GM18909 (cell line): ENCODE measurements at regions not wholly inside any gene's neighbourhood (a gene's known extent, or its start where the extent isn't known, plus 50 kb on each side); places are given as distances from the start of the nearest gene placed in this dataset.
"Not testable (repeated sequence)": the region's sequence is repeated elsewhere in the genome, so short reads cannot be mapped to it uniquely, and the experiment has no call there.

Source experiments
- ATAC-seq: cut with Tn5 transposase; IDR thresholded peaks from one replicate; pipeline ENCODE4 v1.9.1; 2021; ENCODE audit warnings: mild to moderate bottlenecking; ENCODE audit not compliant: unreplicated experiment, poor library complexity

GRCh38 chr9:102044133-102044532 is 305.7 kb upstream of the GRIN3A start:
- no peak for ATAC-seq

GRCh38 chr9:102038006-102038405 is 299.6 kb upstream of the GRIN3A start:
- ATAC-seq, result peak; percentile 57

- peak; percentile 82 for ATAC-seq
These were observed 297.5 kb upstream of the GRIN3A start for GRCh38 chr9:102035929-102036328.

DNA sequence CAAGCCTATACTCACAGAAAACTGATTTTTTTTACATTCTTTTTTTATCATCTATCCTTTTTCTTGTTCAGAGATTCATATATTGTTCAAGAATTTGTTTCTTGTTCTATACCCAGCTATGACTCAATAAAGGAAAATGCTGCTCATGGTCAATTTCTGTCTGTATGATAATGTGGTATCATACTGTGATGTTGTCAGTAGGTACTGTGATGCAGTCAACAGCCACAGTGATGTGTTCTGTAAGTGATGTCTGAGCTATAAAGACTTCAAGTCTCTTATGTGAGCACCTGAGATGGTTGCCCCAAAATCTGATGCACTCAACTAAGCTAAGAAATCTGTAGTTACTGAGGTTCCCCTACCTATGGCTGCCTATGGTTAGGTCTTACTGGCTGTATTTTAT is 294.2 kb upstream of the GRIN3A start:
- ATAC-seq, result no peak

- no peak for ATAC-seq
These were observed 262.5 kb upstream of the GRIN3A start for GRCh38 chr9:102000956-102001355.

- no peak for ATAC-seq
These were observed 261.0 kb upstream of the GRIN3A start for GRCh38 chr9:101999441-101999840.

- no peak for ATAC-seq
These were observed 256.8 kb upstream of the GRIN3A start for GRCh38 chr9:101995231-101995630.

- ATAC-seq, result no peak
These were observed 255.3 kb upstream of the GRIN3A start for GRCh38 chr9:101993771-101994170.

DNA sequence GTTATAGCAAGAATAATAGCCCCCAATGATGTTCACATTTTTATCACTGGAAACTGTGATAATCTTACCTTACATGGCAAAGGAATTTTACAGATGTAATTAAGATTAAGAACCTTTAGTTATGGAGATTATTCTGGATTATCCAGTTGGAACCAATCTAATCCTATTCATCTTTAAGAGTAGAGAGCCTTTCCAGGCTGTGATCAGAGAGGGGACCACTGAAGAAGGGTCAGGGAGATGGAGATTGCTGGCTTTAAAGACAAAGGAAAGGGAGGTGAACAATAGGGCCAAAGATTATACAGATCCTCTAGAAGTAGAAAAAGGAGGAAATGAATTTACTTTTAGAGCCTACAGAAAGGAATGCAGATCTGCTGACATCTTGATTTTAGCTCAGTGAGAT is 253.5 kb upstream of the GRIN3A start:
- no peak for ATAC-seq

DNA sequence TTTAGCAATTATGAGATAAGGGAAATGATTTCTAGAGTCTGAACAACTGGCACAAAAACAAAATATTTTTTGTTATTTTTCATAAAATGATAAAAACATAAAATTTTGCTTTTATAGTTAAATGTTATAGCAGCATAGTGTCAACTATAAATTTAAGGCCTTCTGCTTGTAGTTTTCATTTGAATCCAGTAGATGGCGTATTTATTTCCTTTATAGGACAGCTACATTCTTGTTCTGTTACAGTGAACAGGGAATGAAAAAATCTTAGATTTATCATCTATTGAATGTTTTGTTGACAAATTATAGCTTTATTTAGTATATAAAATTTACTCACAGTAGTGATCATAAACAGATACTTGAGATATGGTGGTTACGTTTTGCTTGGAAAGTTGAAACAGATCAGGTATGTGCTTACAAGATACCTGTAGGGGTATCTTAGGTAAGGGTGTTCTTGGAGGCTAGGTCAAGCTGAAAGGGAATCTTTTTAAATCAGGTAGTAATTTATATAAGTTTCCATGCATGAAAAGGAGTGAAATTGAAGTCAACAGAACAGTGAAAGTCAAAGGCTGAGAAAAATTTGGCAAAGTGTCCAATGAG is 239.3 kb upstream of the GRIN3A start:
- ATAC-seq, result peak; percentile 82

- ATAC-seq, result no peak
These were observed 232.2 kb upstream of the GRIN3A start for GRCh38 chr9:101970609-101971008.

GRCh38 chr9:101968392-101968791 is 229.9 kb upstream of the GRIN3A start:
- ATAC-seq, result no peak

- no peak for ATAC-seq
These were observed 228.2 kb upstream of the GRIN3A start for GRCh38 chr9:101966691-101967090.

DNA sequence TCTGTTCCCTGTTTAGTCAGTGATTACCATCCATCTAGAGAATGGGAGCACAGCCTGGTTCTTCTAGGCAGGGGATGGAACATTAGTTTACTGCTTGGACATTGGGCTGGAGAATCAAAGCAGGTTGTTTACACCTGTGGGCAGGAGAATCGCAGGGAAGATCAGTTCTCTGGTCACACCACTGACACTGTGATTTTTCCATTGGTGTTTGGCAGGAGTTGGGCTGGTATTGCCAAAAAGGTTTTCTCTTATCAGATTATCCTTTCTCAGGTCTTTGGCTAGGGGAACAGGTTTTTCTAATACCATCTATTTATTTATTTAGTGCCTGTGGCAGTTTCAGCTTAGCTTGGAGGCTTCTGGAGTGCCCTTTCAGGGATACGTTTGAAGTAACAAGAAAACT is 219.3 kb upstream of the GRIN3A start:
- no peak for ATAC-seq

- no peak for ATAC-seq
These were observed 213.2 kb upstream of the GRIN3A start for GRCh38 chr9:101951598-101951997.

GRCh38 chr9:101931756-101932155 is 193.3 kb upstream of the GRIN3A start:
- ATAC-seq, result no peak

DNA sequence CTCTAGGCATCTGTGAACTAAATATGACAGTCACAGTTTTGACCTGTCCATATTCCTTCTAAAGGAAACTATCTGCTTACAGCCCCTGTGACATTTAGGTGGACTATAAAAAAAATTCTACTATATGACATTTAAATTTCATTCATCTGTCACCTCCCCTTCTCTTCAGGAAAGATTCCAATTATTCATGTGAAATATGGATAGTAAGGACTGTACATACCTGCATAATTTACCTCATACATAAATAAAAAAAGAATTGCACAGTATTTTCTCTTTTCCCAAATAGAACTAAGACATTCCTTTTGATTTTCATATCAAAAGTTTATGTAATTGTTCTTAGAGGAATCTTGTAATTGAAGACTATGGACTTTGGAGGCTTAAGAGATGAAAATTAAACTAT is 192.3 kb upstream of the GRIN3A start:
- ATAC-seq, result no peak

- no peak for ATAC-seq
These were observed 187.1 kb upstream of the GRIN3A start for GRCh38 chr9:101925498-101925897.

DNA sequence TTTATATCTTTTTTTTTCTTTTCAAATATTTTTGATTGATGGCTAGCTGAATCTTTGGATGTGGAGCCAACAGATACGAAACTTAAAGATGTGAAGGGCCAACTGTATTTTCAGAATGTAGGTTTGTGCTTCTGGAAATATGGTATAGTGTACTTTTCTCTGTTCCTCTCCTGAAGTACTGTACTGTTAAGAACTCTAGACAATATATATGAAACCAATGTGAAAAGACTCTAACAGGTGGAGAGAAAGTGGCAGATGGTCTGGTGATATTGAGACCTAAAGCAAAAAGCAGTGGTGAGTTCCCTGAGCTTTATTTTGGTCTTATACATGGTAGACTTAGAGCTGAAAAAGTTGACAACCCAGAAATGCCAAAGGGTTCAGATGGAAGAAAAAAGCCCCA is 185.0 kb upstream of the GRIN3A start:
- ATAC-seq, result no peak

DNA sequence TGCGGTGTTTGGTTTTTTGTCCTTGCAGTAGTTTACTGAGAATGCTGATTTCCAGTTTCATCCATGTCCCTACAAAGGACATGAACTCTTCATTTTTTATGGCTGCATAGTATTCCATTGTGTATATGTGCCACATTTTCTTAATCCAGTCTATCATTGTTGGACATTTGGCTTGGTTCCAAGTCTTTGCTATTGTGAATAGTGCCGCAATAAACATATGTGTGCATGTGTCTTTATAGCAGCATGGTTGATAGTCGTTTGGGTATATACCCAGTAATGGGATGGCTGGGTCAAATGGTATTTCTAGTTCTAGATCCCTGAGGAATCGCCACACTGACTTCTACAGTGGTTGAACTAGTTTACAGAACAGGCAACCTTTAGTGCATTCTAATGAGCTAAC is 178.5 kb upstream of the GRIN3A start:
- ATAC-seq, result not testable (repeated sequence)

DNA sequence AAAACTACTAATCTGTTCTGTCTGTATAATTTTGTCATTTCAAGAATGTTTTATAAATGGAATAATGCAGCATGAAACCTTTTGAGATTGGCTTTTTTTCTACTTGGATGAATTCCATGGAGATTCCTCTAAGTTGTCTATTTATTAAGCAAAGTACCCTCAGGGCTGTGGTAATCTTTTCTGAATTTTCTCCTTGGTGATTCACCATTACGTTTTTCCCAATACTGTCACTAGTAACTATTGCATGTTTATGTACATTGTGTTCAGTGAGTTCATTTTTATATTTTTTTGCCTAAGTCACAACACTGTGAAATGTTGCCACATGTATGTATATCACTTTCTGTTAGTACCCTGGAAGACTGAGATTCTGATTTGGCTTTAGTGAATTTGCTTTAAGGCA is 177.0 kb upstream of the GRIN3A start:
- ATAC-seq, result no peak

DNA sequence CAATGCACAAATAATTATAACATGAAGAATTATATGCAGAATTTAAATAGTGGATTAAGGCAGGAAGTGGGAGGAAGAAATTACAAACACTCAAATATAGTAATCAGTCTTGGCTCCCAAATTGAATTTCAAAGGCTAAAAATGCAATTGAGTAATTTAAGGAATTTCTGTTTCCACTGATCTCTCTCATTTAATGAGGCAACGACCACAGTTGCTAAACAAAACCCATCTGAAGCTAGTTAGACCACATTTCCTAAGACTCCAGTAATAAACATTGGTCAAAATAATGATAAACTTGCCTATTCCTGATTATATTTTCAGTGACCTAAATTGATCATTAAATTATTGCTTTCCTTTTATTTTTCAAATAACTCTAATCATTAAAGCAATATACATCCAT is 174.3 kb upstream of the GRIN3A start:
- no peak for ATAC-seq

DNA sequence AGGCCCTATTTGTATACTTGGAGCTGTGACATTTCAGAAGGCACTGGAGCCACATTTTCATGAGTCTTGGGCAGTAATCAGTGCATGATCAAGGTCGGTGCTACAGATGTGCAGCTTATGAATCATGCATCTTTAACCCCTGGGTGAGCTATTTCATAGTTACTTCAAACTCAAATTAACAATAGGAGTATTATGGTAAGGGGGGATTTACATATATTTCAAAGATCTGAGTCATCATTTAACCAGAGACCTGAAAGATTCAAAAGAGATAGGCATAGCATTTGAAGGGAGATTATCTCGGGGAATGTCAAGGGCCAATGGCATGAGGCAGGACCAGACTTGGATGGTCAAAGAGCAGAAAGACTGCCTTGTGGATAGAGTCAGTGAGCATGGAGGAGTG is 169.0 kb upstream of the GRIN3A start:
- no peak for ATAC-seq
